GM19372 (cell line): ENCODE measurements at regions not wholly inside any gene's neighbourhood (a gene's known extent, or its start where the extent isn't known, plus 50 kb on each side); places are given as distances from the start of the nearest gene placed in this dataset.
"Not testable (repeated sequence)": the region's sequence is repeated elsewhere in the genome, so short reads cannot be mapped to it uniquely, and the experiment has no call there.

Experiments
- ATAC-seq: cut with Tn5 transposase; IDR thresholded peaks from one replicate; pipeline ENCODE4 v1.9.1; 2021; ENCODE audit warnings: mild to moderate bottlenecking, low read depth, moderate library complexity; ENCODE audit not compliant: unreplicated experiment

DNA sequence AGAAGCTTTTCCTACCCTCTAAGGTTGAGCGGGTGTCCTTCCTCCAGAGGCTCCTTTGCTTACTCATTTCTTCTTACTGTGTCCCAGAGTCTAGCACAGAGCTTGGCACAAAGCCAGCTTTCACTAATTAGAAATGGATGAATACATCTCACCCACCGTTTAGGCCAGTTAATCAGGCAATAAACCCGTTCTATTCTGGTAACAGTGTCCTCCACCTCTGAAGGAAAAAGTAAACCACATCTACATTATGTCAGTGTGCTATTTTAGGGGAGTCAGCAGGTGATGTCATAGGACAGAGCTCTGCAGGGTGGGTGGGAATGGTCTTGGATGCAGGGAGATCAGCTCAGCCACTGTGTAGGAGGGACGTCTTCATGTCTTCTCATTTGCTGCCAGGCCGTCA lies 109.2 kb downstream of the OSTF1 start:
- ATAC-seq = no peak

DNA sequence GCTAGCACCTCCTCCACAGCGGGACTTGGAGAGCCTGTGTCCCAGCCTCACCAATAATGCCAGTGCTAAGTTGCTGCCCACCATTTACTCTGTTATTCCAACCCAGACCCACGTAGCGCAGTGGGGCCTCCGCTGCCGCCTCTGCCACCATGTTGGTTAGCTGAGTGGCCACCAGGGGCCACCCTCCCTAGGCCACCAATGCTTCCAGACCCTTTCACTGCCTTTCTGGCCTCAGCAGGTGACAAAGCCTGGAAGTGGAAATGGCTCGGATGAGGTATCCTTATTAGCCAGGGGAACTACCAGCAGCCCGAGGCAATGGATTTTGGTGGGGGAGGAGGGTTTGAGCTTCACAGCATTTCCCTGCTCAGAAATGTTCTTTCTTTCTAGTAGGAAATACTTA lies 110.1 kb downstream of the OSTF1 start:
- no peak for ATAC-seq

GRCh38 chr9:75200892-75201470 lies 112.7 kb downstream of the OSTF1 start:
- ATAC-seq = no peak

GRCh38 chr9:75201480-75202209 lies 113.3 kb downstream of the OSTF1 start:
- ATAC-seq = no peak

DNA sequence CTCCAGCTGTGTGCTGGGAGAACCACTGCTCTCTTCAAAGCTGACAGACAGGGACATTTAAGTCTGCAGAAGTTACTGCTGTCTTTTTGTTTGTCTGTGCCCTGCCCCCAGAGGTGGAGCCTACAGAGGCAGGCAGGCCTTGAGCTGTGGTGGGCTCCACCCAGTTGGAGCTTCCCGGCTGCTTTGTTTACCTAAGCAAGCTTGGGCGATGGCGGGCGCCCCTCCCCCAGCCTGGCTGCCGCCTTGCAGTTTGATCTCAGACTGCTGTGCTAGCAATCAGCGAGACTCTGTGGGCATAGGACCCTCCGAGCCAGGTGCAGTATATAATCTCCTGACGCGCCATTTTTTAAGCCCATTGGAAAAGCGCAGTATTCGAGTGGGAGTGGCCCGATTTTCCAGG lies 119.7 kb downstream of the OSTF1 start:
- not testable (repeated sequence) for ATAC-seq

GRCh38 chr9:75210215-75210614 lies 121.9 kb downstream of the OSTF1 start:
- ATAC-seq = no peak

GRCh38 chr9:75213765-75214164 lies 125.5 kb downstream of the OSTF1 start:
- no peak for ATAC-seq

DNA sequence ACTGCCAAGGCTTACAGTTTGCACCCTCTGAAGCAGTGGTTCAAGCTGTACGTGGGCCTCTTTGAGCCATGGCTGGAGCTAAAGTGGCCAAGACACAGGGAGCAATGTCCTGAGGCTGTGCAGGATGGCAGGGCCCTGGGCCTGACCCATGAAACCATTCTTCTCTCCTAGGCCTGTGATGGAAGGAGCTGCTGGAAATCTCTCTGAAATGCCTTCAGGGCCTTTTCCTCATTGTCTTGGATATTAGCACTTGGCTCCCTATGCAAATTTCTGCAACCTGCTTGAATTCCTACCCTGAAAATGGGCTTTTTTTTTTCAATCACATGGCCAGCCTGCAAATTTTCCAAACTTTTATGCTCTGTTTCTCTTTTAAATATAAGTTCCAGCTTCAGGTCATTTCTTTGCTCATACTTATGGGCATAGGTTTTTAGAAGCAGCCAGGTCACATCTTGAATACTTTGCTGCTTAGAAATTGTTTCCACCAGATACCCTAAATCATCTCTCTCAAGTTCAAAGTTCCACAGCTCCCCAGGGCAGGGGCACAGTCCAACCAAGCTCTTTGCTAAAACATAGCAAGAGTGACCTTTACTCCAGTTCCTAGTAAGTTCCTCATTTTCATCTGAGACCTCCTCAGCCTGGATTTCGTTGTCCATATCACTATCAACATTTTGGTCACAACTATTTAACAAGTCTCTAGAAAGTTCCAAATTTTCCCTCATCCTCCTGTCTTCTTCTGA lies 138.3 kb downstream of the OSTF1 start:
- ATAC-seq = no peak

GRCh38 chr9:75228893-75229292 lies 140.6 kb downstream of the OSTF1 start:
- ATAC-seq = no peak

DNA sequence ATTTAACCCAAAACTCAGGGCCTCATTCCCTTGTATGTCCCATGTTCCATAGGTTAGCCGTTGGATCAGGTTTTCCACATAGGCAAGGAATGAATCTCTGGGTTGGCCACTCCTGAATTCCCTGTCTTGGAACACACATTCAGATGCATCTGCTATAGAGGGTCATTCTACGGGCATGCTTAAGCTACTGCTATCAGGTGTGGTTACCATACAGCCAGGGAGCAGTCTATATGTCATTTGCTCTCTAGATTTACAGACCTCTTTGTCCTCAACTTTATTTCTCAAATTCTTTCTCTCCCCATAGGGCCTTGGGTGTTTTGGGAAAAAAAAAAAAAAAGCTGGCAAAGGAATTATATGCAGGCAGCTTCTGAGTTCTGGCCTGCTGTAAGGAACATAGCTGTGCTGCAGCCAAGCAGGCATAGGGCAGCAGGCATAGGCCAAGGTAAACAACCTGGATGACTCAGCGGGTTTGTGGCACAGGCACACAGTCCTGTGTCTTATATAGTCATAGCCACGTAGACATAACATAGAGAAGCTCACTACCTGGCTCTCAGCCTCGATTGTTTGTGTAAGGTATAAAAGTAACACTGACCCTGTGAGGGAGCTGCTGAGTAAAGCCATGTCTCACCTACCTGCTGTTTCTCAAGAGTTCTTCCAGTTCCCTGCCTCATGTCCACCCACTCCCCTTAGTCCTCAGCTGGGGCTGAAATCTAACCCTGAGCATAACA lies 141.5 kb downstream of the OSTF1 start:
- no peak for ATAC-seq

GRCh38 chr9:75230469-75230868 lies 142.2 kb downstream of the OSTF1 start:
- no peak for ATAC-seq

- ATAC-seq = no peak
Measured at GRCh38 chr9:75231167-75231566, 142.9 kb downstream of the OSTF1 start.

GRCh38 chr9:75233011-75233410 lies 144.7 kb downstream of the OSTF1 start:
- ATAC-seq = no peak

DNA sequence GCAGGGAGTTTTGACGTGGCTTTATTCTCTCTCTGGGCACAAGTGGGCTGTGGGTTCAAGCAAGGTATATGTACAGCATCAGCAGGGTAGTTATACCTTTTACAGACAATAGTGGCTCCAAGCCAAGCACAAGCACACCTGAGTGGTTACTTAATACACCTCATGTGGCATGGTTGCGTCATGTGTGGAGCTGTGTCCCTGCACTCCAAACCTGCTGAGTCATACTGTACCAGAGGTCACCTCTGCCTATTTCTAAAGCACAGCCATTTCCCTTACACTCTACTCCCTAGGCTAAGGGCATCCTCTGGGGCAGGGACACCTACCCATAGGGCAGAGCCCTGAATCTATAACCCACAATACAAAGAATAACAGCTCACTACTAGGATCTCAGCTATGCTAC lies 147.3 kb downstream of the OSTF1 start:
- no peak for ATAC-seq

DNA sequence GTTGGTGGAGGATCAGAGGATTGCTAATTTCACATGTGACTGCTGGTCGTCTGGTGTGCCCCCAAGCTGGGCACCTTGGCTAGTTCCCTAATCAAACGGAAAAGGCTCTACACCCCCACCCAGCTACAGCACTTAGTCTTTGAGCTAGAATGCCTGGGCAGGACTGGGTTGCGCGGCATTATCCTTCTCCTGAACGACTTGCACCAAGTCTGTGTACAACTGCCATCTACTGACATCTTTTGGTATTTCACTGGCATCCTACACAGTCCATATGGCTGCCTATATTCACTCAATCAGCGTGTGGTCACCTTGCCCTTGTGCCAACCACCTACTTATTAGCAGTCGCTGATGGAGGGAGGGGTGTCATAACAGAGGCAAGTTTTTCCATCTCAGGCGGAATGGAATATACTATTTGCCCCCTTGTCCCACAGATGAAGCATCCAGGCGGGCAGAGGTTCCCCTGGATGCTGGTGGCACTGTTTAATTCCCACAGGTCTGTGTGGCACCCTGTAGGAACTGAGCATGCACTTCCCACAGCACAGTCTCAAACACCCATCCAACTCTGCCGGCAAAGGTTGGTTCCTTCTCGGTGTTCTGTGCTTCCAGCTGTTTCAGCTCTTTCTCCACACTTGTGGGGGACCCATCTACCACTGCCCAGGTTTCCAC lies 150.1 kb downstream of the OSTF1 start:
- ATAC-seq = peak; percentile 92

- no peak for ATAC-seq
Measured at GRCh38 chr9:75239176-75239575, 150.9 kb downstream of the OSTF1 start.

DNA sequence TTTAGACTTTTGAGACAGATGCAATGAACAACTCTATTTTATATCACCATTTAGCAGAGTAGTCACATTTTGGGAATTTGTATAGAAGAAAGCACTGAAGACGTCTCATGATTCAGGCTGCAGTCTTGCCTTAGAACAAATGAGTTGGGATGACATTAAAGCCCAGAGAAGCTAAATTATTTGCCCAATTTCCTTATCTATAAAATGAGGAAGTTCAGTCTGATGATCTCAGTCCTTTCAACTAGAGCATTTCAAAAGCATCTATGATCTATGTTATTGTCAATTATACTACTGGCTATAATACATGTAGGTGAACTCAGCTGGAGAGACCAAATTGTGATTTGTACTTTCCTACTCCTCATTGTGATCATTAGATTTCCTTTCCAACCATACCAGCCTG lies 154.1 kb downstream of the OSTF1 start:
- ATAC-seq = no peak

- ATAC-seq = no peak
Measured at GRCh38 chr9:75246949-75247348, 158.6 kb downstream of the OSTF1 start.

DNA sequence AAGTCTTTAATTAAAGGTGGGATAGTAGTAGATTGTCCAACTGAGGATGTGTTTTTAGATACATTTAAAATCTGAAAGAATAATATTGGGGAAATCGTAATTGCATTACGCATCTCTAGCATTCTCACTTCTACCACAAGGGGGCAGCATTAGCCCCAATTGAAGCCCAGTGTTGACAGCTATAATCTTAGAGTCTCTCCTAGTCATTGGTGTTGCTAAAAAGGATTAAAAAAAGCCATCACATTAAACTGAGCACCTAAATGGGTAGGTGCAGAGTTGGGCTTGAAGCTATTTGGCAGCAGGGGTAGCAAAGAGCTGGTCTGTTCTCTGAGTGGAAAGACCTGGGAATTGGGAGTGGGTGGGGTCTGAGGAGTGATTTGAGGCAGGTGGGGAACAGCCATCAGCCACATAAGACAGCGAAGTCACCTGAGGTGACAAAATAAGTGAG lies 177.2 kb downstream of the OSTF1 start:
- ATAC-seq = peak; percentile 75

- ATAC-seq = no peak
Measured at GRCh38 chr9:75269197-75269596, 180.9 kb downstream of the OSTF1 start.
